ENCODE measurements at regions not wholly inside any gene's neighbourhood (a gene's known extent, or its start where the extent isn't known, plus 50 kb on each side); places are given as distances from the start of the nearest gene placed in this dataset.

- H3K4me2 ChIP-seq, result no peak overlapping the region
- no peaks in the 10 kb centered on the region for H3K79me2 ChIP-seq (ENCODE audit: insufficient read depth, low read depth)
- H3K4me3 ChIP-seq (IDR thresholded peaks at IDR 0.05; ENCODE audit: insufficient read depth, low read depth, low read length), result no peak overlapping the region
- no peaks in the 10 kb centered on the region for H3K27me3 ChIP-seq (ENCODE audit: insufficient read depth, low read depth)
- H2AFZ ChIP-seq (ENCODE audit: low read depth), result no peak overlapping the region
- H3K36me3 ChIP-seq (ENCODE audit: insufficient read depth), result no peaks in the 10 kb centered on the region
- H3K27ac ChIP-seq, result no peak overlapping the region
- no peaks in the 10 kb centered on the region for H3K4me1 ChIP-seq (ENCODE audit: low read depth, poor library complexity, severe bottlenecking)
- no peak for TF ChIP-seq CTCF (conservative IDR thresholded peaks at IDR 0.05; ENCODE audit: low read depth, low read length)
- no peak overlapping the region for H3K9ac ChIP-seq
- H4K20me1 ChIP-seq (ENCODE audit: insufficient read depth), result no peaks in the 10 kb centered on the region
Observed at GRCh38 chr9:38201844-38202243, 132.8 kb upstream of the SHB start.

- no peaks in the 10 kb centered on the region for H3K36me3 ChIP-seq (ENCODE audit: insufficient read depth)
- H3K79me2 ChIP-seq (ENCODE audit: insufficient read depth, low read depth), result no peaks in the 10 kb centered on the region
- H3K4me1 ChIP-seq (ENCODE audit: low read depth, poor library complexity, severe bottlenecking), result no peaks in the 10 kb centered on the region
- H3K4me2 ChIP-seq, result no peak overlapping the region
- no peak overlapping the region for H2AFZ ChIP-seq (ENCODE audit: low read depth)
- no peaks in the 10 kb centered on the region for H4K20me1 ChIP-seq (ENCODE audit: insufficient read depth)
- no peak overlapping the region for H3K4me3 ChIP-seq (IDR thresholded peaks at IDR 0.05; ENCODE audit: insufficient read depth, low read depth, low read length)
- H3K27me3 ChIP-seq (ENCODE audit: insufficient read depth, low read depth), result no peaks in the 10 kb centered on the region
- no peak for TF ChIP-seq CTCF (conservative IDR thresholded peaks at IDR 0.05; ENCODE audit: low read depth, low read length)
- H3K9ac ChIP-seq, result no peak overlapping the region
- H3K27ac ChIP-seq, result no peak overlapping the region
Observed at GRCh38 chr9:38200431-38200830, 131.4 kb upstream of the SHB start.

- Histone ChIP-seq H3K4me1 (ENCODE audit: low read depth, poor library complexity, severe bottlenecking) (no peaks in the 10 kb centered on the region), H3K79me2 (ENCODE audit: insufficient read depth, low read depth) (no peaks in the 10 kb centered on the region), H3K27me3 (ENCODE audit: insufficient read depth, low read depth) (no peaks in the 10 kb centered on the region), H3K36me3 (ENCODE audit: insufficient read depth) (no peaks in the 10 kb centered on the region), H3K27ac (no peak overlapping the region), H3K4me2 (no peak overlapping the region), H3K4me3 (IDR thresholded peaks at IDR 0.05; ENCODE audit: insufficient read depth, low read depth, low read length) (no peak overlapping the region), H3K9ac (no peak overlapping the region), H2AFZ (ENCODE audit: low read depth) (no peak overlapping the region), H4K20me1 (ENCODE audit: insufficient read depth) (no peaks in the 10 kb centered on the region)
- TF ChIP-seq CTCF (conservative IDR thresholded peaks at IDR 0.05; ENCODE audit: low read depth, low read length), result no peak
Observed at GRCh38 chr9:38198140-38198539, 129.1 kb upstream of the SHB start.

GRCh38 chr9:38196714-38197113 is 127.7 kb upstream of the SHB start:
- Histone ChIP-seq H3K9ac (no peak overlapping the region), H3K4me2 (no peak overlapping the region), H3K27me3 (ENCODE audit: insufficient read depth, low read depth) (no peaks in the 10 kb centered on the region), H3K36me3 (ENCODE audit: insufficient read depth) (no peaks in the 10 kb centered on the region), H3K4me1 (ENCODE audit: low read depth, poor library complexity, severe bottlenecking) (no peaks in the 10 kb centered on the region), H3K79me2 (ENCODE audit: insufficient read depth, low read depth) (no peaks in the 10 kb centered on the region), H4K20me1 (ENCODE audit: insufficient read depth) (no peaks in the 10 kb centered on the region), H3K4me3 (IDR thresholded peaks at IDR 0.05; ENCODE audit: insufficient read depth, low read depth, low read length) (no peak overlapping the region), H2AFZ (ENCODE audit: low read depth) (no peak overlapping the region), H3K27ac (no peak overlapping the region)
- no peak for TF ChIP-seq CTCF (conservative IDR thresholded peaks at IDR 0.05; ENCODE audit: low read depth, low read length)
